Fibroblast of upper back skin (primary cell): ENCODE measurements at regions not wholly inside any gene's neighbourhood (a gene's known extent, or its start where the extent isn't known, plus 50 kb on each side); places are given as distances from the start of the nearest gene placed in this dataset.
A peak's percentile ranks its signal among the peaks of the same experiment; 100 is the strongest.

Source experiments
- DNase-seq: peaks from one replicate; pipeline ENCODE4 v3.0.0-alpha.2; 2013

DNA sequence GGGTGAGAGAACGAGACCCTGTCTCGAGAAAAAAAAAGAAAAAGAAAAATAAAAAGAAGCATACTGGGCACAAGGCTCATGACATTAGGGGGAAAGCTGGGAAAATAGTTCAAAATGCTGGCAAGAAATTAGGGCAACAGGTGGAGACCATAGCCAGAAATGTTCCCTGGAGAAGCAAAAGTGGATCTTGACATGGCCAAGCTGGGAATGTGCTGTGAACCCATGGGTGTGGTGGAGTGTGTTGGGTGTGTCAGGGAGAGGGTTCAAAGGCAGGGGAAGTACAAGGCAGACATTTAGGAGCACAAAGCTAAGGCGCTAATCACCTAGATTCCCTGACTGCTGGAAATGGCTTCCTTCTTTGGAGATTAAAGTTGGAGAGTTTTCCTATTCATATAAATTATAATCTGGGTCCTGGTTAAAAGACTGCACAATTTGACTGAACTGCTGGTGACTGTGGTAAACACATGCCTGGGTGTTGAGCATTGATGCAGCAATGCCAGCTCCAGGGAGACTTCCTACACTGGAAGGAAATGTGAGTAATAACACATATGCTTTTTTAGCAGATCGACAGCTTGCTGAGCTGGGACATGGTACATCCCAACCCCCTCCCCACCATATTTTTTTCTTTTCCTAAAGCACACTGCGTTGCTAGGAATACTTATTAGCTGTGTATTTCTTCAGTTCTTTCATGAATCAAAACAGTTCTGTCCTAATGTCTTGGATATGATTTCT lies 70.1 kb upstream of the ARHGAP21 start:
- DNase-seq: peak; percentile 38

DNA sequence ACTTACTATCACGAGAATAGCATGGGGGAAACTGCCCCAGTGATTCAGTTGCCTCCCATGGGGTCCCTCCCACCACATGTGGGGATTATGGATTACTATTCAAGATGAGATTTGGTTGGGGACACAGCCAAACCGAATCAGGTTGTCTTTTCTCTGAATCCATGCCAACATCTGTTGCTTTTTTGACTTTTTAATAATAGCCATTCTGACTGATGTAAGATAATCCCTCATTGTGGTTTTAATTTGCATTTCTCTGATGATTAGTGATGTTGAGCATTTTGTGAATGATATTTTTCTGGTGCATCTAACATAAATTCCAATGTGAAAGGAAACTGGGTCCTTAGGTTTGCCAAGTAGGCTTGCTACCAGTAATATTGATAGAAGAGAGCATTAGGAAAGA lies 69.0 kb upstream of the ARHGAP21 start:
- DNase-seq: peak; percentile 50

DNA sequence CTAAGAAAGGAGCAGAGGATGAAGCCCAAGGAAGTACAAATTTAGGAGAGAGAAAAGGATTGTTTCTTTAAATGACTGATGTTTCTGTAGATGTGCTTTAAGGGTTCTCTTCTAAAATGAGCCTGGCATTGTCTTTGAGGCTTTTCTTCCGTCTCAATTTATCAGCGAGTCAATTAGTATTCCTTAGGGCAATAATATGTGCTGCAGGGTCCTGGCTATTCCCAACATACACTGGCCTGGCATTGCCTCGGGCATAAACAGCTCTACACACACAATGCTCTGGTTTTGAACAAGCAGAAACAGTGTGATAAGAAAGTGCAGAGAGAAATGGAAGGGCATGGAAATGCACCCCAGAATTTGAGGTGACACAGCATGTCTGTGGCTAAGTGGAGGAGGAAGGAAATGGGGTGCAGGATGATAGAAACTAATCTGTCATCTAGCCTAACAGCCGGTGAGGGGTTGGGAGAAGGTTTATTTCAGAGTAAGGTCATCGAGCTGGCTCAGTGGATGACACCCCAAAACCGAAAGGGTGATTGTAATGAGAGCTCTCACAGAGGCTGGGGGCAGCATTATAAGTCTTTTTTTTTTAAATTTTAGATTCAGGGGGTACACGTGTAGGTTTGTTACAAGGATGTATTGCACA lies 67.5 kb upstream of the ARHGAP21 start:
- no peak for DNase-seq

DNA sequence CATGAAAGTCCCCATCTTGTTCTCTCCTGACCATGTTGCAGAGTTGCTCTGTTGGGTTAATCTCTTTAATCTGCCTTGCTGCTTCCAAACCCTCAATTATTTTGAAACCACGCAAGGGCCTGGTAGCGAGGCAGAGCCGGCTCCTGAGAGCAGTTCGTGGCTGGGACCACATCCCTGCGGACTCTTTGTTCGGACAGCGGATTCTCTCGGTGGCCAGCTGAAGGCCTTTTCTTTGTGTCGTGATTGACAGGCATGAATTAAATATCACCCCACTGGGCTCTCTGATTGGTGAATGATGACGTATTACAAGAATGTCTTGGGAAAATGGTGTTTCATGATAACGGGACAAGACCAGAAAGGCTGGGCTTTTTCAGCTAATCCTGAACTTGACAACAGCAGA lies 66.9 kb upstream of the ARHGAP21 start:
- no peak for DNase-seq

DNA sequence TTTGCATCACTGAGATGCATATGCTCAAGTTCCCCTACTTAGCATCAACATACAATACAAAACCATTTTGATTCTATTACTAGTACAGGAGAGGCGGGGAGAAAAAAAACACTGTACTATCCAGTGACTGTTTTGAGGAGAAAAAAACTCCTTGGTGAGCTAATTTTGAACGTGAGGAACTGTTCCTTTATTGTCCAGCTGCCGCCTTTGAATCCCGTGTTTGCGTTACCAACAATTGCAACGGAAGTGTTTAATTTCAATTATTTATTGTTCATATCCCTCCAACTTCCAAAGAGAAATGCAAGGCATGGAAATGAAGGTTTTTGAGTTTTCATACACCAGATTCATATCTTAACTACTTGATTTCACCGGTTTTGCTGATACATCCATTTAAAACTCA lies 66.4 kb upstream of the ARHGAP21 start:
- DNase-seq: no peak

DNA sequence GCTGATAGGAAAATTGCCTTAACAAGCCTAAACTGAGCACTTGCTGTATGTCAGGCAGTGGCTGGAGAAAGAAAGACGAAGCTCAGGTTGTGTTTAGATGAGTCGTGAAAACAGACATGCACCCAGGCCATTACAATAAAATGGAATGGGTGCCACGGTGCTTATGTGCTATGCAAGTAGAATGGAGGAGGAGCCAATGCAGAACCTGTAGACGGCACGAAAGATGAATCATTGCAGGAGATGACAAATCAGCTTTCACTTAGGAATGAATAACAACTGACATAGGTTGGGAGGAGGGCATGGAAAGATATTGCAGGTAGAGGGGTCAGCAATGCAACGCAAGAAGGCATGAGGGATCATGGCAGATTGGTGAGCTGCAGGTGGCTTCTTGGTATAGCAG lies 61.2 kb upstream of the ARHGAP21 start:
- DNase-seq: no peak

DNA sequence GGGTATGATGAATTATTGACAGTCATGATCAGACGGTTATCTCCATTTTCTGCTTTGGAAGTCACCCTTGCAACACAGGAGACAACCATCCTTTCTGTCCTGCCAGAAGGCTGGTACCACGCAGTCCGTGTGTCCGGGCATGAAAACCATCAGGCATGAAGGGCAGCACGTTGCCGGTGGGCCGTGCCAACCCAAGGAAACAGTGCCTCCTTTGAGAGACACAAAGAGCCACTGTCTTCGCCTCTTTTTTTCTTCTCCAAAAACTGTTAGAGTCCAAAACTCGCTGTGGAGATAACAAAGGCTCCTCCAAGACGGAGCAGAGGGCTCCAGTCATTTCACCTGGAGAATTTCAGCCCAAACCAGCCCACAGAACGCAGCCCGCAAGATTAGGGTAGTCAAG lies 60.4 kb upstream of the ARHGAP21 start:
- no peak for DNase-seq

DNA sequence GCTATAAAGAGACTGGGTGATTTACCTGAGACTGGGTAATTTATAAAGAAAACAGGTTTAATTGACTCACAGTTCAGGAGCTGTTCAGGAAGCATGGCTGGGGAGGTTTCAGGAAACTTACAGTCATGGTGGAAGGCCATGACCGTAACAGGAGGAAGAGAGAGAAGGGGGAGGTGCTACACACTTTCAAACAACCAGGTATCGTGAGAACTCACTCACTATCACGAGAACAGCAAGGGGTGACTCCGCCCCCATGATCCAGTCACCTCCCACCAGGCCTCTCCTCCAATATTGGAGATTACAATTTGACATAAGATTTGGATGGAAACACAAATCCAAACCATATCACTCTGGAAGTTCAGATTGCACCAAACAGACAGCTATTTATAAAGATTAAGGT lies 59.8 kb upstream of the ARHGAP21 start:
- no peak for DNase-seq

DNA sequence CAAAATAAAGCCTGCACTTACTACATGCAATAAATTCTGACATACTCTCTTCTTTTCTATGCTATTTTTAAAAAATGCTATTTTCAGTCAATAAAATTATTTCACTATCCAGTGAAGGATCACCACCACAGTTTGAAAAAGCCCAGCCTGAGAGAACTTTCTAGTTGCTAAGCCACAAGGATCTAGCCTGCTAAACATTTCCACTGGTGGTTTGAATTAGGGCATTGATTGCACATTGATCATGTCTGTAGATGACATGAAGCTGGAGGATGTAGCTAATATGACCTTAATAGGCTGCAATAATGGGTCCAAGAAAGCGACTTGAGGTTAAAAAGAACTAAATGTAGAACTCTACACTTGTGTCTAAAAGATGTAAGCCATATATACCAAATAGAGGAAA lies 56.0 kb upstream of the ARHGAP21 start:
- no peak for DNase-seq

DNA sequence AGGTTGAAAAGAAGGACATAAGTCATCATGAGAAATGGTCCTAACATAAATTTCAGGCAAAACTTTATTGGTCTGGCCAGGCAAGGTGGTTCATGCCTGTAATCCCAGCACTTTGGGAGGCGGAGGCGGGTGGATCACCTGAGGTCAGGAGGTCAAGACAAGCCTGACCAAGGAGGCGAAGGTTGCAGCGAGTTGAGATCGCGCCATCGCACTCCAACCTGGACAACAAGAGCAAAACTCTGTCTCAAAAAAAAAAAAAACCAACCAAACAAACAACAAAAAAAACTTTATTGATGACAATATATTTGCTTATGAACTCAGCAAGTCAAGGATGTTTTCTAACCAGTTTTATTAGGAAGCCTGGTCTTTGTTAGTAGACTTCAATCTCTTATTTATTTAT lies 54.6 kb upstream of the ARHGAP21 start:
- DNase-seq: no peak

DNA sequence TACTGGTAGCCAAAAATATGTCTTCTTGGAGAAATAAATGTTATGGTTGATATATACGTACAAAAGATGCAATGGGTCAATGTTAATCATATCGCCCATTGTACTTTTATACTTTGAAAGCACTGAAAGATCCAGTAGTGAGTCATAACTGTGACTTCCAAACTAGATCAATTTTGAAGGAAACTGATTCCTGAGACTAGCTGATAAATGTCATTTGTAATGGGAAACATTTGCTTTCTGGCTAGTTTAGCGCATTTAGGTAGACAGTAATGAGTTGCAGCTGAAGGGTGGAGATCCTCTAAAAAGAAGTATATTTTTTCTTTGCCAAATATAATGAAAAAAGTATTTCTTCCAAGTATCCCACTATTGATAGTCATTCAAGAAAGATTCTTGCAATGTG lies 53.5 kb upstream of the ARHGAP21 start:
- DNase-seq: peak; percentile 49

DNA sequence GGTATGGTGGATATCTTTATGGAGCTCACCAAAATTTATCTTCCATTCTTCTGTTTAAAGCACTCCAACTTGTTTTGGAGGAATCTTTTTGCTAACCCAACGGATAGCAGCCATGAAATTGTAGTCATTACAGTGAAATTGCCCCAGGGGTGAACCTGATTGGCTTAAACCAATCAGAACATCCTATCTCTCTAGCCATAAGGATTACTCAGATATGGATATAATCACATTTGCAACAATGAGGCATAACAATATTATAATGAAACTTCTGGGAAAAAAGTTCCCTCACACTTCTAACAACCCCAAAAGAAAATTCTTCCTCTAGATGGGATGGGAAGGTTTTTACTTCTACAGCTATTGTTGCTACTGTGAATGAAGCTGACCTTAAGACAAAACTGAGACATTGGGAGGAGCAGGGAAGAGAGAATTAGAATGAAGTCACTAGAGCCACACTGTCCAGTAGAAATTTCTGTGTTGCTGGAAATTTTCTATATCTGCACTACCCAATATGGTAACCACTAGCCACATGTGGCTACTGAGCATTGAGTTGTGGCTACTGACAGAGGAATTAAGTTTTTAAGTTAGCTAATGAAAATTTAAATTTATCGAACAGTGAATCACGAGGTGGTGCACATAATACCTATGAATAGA lies 50.4 kb upstream of the ARHGAP21 start:
- DNase-seq: no peak
